ENCODE measurements at regions not wholly inside any gene's neighbourhood (a gene's known extent, or its start where the extent isn't known, plus 50 kb on each side); places are given as distances from the start of the nearest gene placed in this dataset.

GRCh38 chr4:43435291-43435690 lies 542.8 kb downstream of the GRXCR1 start:
- no peak for TF ChIP-seq CTCF (IDR thresholded peaks at IDR 0.05)
- no peak for TF ChIP-seq ZFX (IDR thresholded peaks at IDR 0.05; ENCODE audit: borderline replicate concordance)

All from 22Rv1 (cell line).